DOHH2 (cell line): ENCODE measurements at regions not wholly inside any gene's neighbourhood (a gene's known extent, or its start where the extent isn't known, plus 50 kb on each side); places are given as distances from the start of the nearest gene placed in this dataset.

Source experiments
- EZH2phosphoT487 ChIP-seq: fragments of 200-600 bp; sonication (generic); IDR thresholded peaks from 2 replicates; pipeline ENCODE4 v1.6.1; 2017; ENCODE audit warnings: borderline replicate concordance, mild to moderate bottlenecking, antibody characterized with exemption, low read length, moderate library complexity, mixed read lengths
- TF ChIP-seq, protein P1 (sequence below): fragments of 200-600 bp; sonication (generic); IDR thresholded peaks from one replicate; pipeline ENCODE4 v1.5.1; 2014; ENCODE audit warnings: antibody characterized with exemption, mild to moderate bottlenecking, low read depth, low read length; ENCODE audit not compliant: poor library complexity, severe bottlenecking

DNA sequence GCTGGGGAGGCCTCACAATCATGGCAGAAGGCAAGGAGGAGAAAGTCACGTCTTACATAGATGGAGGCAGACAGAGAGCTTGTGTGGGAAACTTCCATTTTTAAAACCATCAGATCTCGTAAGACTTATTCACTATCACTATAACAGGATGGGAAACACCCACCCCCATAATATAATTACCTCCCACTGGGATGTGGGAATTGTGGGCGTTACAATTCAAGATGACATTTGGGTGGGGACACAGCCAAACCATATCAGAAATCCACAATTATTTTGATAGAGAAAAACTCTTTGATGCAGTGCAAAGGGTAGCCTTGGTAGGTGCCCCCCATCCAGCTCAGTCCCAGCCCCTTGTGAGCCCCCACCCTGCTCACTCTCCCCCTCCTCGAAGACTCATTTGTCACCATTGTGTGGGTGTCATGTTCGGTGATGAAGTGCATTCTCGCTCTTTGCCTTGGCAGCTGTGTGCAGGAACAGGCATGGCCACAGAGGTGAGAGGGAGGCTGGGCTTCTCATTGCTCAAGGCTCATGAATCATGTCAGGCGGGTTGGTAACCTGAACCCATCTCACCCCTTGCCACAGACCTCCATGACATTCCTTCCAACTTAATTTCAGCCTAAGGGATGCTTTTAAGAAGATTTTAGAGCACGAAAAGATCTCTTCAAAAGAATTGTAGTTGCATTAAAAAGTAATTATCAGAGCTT lies 75.9 kb downstream of the BUB3 start:
- TF ChIP-seq, protein P1, sequence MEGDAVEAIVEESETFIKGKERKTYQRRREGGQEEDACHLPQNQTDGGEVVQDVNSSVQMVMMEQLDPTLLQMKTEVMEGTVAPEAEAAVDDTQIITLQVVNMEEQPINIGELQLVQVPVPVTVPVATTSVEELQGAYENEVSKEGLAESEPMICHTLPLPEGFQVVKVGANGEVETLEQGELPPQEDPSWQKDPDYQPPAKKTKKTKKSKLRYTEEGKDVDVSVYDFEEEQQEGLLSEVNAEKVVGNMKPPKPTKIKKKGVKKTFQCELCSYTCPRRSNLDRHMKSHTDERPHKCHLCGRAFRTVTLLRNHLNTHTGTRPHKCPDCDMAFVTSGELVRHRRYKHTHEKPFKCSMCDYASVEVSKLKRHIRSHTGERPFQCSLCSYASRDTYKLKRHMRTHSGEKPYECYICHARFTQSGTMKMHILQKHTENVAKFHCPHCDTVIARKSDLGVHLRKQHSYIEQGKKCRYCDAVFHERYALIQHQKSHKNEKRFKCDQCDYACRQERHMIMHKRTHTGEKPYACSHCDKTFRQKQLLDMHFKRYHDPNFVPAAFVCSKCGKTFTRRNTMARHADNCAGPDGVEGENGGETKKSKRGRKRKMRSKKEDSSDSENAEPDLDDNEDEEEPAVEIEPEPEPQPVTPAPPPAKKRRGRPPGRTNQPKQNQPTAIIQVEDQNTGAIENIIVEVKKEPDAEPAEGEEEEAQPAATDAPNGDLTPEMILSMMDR, result no peak
- TF ChIP-seq EZH2phosphoT487, result no peak
